ENCODE measurements at regions not wholly inside any gene's neighbourhood (a gene's known extent, or its start where the extent isn't known, plus 50 kb on each side); places are given as distances from the start of the nearest gene placed in this dataset.

- Histone ChIP-seq H3K4me3 (ENCODE audit: low read length, poor library complexity, severe bottlenecking) (no peak overlapping the region), H3K4me2 (ENCODE audit: low read depth, low read length, poor library complexity, severe bottlenecking) (no peak overlapping the region), H3K79me2 (ENCODE audit: insufficient read depth, low read length) (no peaks in the 10 kb centered on the region), H3K36me3 (ENCODE audit: insufficient read depth, low read length) (no peaks in the 10 kb centered on the region), H4K20me1 (ENCODE audit: insufficient read depth, low read length, poor library complexity, severe bottlenecking) (no peaks in the 10 kb centered on the region), H2AFZ (ENCODE audit: low read length) (no peak overlapping the region), H3K9me2 (replicated peaks; ENCODE audit: low read depth, low read length) (no peaks in the 10 kb centered on the region), H3K9ac (ENCODE audit: low read depth, low read length, poor library complexity, severe bottlenecking) (no peak overlapping the region), H3K27me3 (ENCODE audit: insufficient read depth, low read length, poor library complexity, severe bottlenecking) (no peaks in the 10 kb centered on the region), H3K4me1 (ENCODE audit: insufficient read depth, low read length, poor library complexity, severe bottlenecking) (no peaks in the 10 kb centered on the region), H3K9me3 (ENCODE audit: insufficient read depth, low read depth, low read length) (no peaks in the 10 kb centered on the region), H3F3A (ENCODE audit: low read depth) (no peaks in the 10 kb centered on the region)
- TF ChIP-seq CTCF (conservative IDR thresholded peaks at IDR 0.05; ENCODE audit: low read length) = no peak
- no peak for TF ChIP-seq EZH2phosphoT487 (IDR thresholded peaks at IDR 0.05; ENCODE audit: borderline replicate concordance)
These were observed 137.0 kb downstream of the MRPL36 start for GRCh38 chr5:1662559-1663085.

DNA sequence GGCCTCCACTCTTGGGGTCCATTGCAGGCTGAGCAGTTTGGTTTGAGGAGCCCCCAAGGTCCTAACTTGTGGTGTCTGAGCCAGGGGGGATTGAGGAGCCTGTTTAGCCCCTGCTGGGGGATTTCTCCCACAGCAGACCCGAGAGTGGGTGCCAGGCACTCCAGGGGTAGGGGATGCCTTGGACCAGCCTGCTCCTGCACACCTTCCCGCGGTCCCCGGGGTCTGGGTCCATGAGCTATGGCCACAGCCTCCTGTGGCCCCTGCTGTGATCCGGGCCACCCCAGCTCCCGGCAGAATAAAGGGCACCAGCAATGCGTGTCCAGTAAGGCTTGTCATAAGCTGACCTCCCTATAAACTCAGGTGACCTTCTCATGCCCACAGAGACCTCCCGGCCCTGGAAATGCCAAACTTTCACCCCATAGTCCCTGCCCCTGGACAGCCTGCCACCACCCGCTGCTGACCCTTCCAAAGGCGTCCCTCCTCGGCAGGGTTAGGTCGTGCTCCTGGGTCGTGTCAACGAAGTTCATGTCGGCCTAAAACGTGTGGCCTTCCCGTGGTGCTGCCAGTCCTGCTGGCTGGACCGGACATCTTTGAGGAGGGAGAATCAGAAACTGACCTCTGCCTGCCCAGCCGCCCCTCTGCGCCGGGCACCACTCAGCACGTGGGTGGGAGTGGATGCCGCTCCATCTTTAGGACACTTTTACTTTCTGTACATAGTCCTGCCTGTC is 137.6 kb downstream of the MRPL36 start:
- Histone ChIP-seq H3K9me3 (ENCODE audit: insufficient read depth, low read depth, low read length) (no peaks in the 10 kb centered on the region), H3K36me3 (ENCODE audit: insufficient read depth, low read length) (no peaks in the 10 kb centered on the region), H2AFZ (ENCODE audit: low read length) (no peak overlapping the region), H3K4me2 (ENCODE audit: low read depth, low read length, poor library complexity, severe bottlenecking) (no peak overlapping the region), H3K9ac (ENCODE audit: low read depth, low read length, poor library complexity, severe bottlenecking) (no peak overlapping the region), H3F3A (ENCODE audit: low read depth) (no peaks in the 10 kb centered on the region), H3K4me1 (ENCODE audit: insufficient read depth, low read length, poor library complexity, severe bottlenecking) (no peaks in the 10 kb centered on the region), H3K79me2 (ENCODE audit: insufficient read depth, low read length) (no peaks in the 10 kb centered on the region), H4K20me1 (ENCODE audit: insufficient read depth, low read length, poor library complexity, severe bottlenecking) (no peaks in the 10 kb centered on the region), H3K4me3 (ENCODE audit: low read length, poor library complexity, severe bottlenecking) (no peak overlapping the region), H3K27me3 (ENCODE audit: insufficient read depth, low read length, poor library complexity, severe bottlenecking) (no peaks in the 10 kb centered on the region), H3K9me2 (replicated peaks; ENCODE audit: low read depth, low read length) (no peaks in the 10 kb centered on the region)
- TF ChIP-seq EZH2phosphoT487 (IDR thresholded peaks at IDR 0.05; ENCODE audit: borderline replicate concordance) (no peak), CTCF (conservative IDR thresholded peaks at IDR 0.05; ENCODE audit: low read length) (no peak)

DNA sequence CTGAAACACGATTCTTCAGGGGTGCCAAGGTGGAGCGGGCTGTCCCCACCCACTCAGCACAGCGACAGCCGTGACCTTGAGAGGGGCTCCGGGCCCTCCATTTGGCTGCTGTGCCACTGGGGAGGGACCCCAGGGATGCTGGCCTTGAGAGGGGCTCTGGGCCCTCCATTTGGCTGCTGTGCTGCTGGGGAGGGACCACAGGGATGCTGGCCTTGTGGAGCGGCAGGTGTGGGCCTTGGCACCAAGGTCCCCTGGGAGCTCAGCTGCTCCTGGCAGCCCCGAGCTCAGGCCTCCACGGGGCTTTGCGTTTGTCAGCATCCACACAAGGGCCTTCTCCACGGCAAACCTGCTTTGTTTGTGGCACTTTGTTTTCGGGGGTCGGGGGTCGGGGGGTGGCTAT is 137.6 kb upstream of the LPCAT1 start:
- Histone ChIP-seq H3K4me3 (ENCODE audit: low read length, poor library complexity, severe bottlenecking) (no peak overlapping the region), H3K27me3 (ENCODE audit: insufficient read depth, low read length, poor library complexity, severe bottlenecking) (no peaks in the 10 kb centered on the region), H3K9ac (ENCODE audit: low read depth, low read length, poor library complexity, severe bottlenecking) (no peak overlapping the region), H3K4me1 (ENCODE audit: insufficient read depth, low read length, poor library complexity, severe bottlenecking) (no peaks in the 10 kb centered on the region), H3F3A (ENCODE audit: low read depth) (no peaks in the 10 kb centered on the region), H3K36me3 (ENCODE audit: insufficient read depth, low read length) (no peaks in the 10 kb centered on the region), H3K9me2 (replicated peaks; ENCODE audit: low read depth, low read length) (no peaks in the 10 kb centered on the region), H4K20me1 (ENCODE audit: insufficient read depth, low read length, poor library complexity, severe bottlenecking) (no peaks in the 10 kb centered on the region), H3K79me2 (ENCODE audit: insufficient read depth, low read length) (no peaks in the 10 kb centered on the region), H3K9me3 (ENCODE audit: insufficient read depth, low read depth, low read length) (no peaks in the 10 kb centered on the region), H2AFZ (ENCODE audit: low read length) (no peak overlapping the region), H3K4me2 (ENCODE audit: low read depth, low read length, poor library complexity, severe bottlenecking) (no peak overlapping the region)
- no peak for TF ChIP-seq CTCF (conservative IDR thresholded peaks at IDR 0.05; ENCODE audit: low read length)
- TF ChIP-seq EZH2phosphoT487 (IDR thresholded peaks at IDR 0.05; ENCODE audit: borderline replicate concordance) = no peak
